ENCODE measurements at regions not wholly inside any gene's neighbourhood (a gene's known extent, or its start where the extent isn't known, plus 50 kb on each side); places are given as distances from the start of the nearest gene placed in this dataset.
"Not testable (repeated sequence)": the region's sequence is repeated elsewhere in the genome, so short reads cannot be mapped to it uniquely, and the experiment has no call there.

DNA sequence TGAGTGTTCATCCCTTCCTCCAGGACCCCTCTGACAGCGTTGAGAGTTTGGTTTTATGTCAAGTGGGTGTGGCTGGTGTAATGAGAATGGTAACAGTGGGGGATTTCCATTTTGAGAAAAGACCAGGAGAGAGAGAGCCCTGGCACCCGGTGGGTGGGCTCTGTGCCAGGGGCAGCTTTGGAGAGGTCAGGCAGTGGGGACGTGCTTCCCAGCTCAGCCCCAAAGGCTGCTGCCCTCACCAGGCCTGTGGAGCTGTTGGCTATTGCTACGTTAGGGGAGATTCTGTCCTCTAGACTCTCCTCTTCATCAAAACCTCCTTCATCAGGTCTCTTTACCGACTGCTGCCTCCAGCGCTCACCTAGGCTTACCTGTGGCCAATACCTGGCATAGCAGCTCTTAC is 176.3 kb downstream of the PTPRU start:
- no peak for DNase-seq (ENCODE audit: extremely low spot score)
- ChIA-PET CTCF (no interaction called here), POLR2A (no interaction called here)
- TF ChIP-seq FOXM1 (IDR thresholded peaks at IDR 0.05; ENCODE audit: borderline replicate concordance) (no peak), ARNT (IDR thresholded peaks at IDR 0.05) (no peak), SUZ12 (IDR thresholded peaks at IDR 0.05) (no peak), TARDBP (IDR thresholded peaks at IDR 0.05) (no peak), BHLHE40 (IDR thresholded peaks at IDR 0.05; ENCODE audit: borderline replicate concordance) (no peak), SP1 (IDR thresholded peaks at IDR 0.05) (no peak), ELF4 (IDR thresholded peaks at IDR 0.05) (no peak), HDGF (IDR thresholded peaks at IDR 0.05; ENCODE audit: borderline replicate concordance) (no peak), FOXK2 (IDR thresholded peaks at IDR 0.05) (no peak), ZNF384 (IDR thresholded peaks at IDR 0.05) (no peak), FOXA1 (IDR thresholded peaks at IDR 0.05) (no peak), CTBP1 (IDR thresholded peaks at IDR 0.05; ENCODE audit: borderline replicate concordance) (no peak), L3MBTL2 (conservative IDR thresholded peaks at IDR 0.05) (no peak), NFRKB (IDR thresholded peaks at IDR 0.05) (no peak), LEF1 (IDR thresholded peaks at IDR 0.05; ENCODE audit: borderline replicate concordance) (no peak)
- TF ChIP-seq, protein P1, sequence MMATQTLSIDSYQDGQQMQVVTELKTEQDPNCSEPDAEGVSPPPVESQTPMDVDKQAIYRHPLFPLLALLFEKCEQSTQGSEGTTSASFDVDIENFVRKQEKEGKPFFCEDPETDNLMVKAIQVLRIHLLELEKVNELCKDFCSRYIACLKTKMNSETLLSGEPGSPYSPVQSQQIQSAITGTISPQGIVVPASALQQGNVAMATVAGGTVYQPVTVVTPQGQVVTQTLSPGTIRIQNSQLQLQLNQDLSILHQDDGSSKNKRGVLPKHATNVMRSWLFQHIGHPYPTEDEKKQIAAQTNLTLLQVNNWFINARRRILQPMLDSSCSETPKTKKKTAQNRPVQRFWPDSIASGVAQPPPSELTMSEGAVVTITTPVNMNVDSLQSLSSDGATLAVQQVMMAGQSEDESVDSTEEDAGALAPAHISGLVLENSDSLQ (IDR thresholded peaks at IDR 0.05) = no peak

DNA sequence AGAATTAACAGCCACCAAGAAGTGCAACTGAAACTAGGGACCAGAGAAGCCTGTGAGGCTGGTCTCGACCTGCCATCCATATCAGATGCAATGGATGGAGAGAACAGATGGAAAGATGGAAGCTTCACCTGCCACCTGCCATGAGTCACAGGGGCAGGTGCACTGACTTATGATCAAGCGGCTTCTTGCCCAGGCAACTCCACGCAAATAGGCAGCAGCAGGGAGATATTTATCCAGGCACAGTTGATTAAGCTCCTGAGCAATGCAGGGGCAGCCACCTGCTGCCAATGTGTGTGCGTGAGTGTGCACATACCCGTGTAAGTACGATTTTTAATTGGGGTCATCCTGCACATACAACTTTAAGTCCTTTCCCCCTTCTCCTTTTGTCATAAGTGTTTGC is 174.2 kb downstream of the PTPRU start:
- TF ChIP-seq, protein P1 (IDR thresholded peaks at IDR 0.05) = no peak
- TF ChIP-seq HDGF (IDR thresholded peaks at IDR 0.05; ENCODE audit: borderline replicate concordance) = no peak
- TF ChIP-seq ELF4 (IDR thresholded peaks at IDR 0.05) = no peak
- no peak for TF ChIP-seq SP1 (IDR thresholded peaks at IDR 0.05)
- TF ChIP-seq SUZ12 (IDR thresholded peaks at IDR 0.05) = no peak
- no peak for TF ChIP-seq FOXM1 (IDR thresholded peaks at IDR 0.05; ENCODE audit: borderline replicate concordance)
- no peak for TF ChIP-seq NFRKB (IDR thresholded peaks at IDR 0.05)
- no peak for TF ChIP-seq ZNF384 (IDR thresholded peaks at IDR 0.05)
- TF ChIP-seq FOXA1 (IDR thresholded peaks at IDR 0.05) = no peak
- no peak for TF ChIP-seq TARDBP (IDR thresholded peaks at IDR 0.05)
- TF ChIP-seq CTBP1 (IDR thresholded peaks at IDR 0.05; ENCODE audit: borderline replicate concordance) = no peak
- no peak for TF ChIP-seq L3MBTL2 (conservative IDR thresholded peaks at IDR 0.05)
- TF ChIP-seq FOXK2 (IDR thresholded peaks at IDR 0.05) = no peak
- no peak for TF ChIP-seq BHLHE40 (IDR thresholded peaks at IDR 0.05; ENCODE audit: borderline replicate concordance)
- TF ChIP-seq LEF1 (IDR thresholded peaks at IDR 0.05; ENCODE audit: borderline replicate concordance) = no peak
- TF ChIP-seq ARNT (IDR thresholded peaks at IDR 0.05) = no peak
- ChIA-PET POLR2A (no interaction called here), CTCF (no interaction called here)
- DNase-seq (ENCODE audit: extremely low spot score) = no peak

DNA sequence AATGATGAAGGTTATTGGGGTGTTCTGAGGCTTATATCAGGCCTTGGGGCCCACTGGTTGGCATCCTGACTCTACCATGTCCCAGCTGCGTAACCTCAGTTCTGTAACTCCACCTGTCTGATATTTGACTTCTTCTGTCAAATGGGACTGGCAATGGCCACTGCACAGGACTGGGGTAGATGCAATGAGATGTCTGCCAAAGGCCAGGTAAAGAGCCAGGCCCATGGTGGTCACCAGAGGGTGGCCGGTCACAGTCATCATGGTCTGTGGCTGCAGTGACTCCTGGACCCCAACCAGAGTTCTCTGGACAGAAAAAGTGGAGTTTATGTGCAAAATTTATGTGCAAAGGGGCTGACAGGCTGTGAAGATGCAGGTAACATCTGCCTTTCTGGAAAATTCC is 173.3 kb downstream of the PTPRU start:
- no peak for DNase-seq (ENCODE audit: extremely low spot score)
- CTCF ChIA-PET = no interaction called here
- TF ChIP-seq TARDBP (IDR thresholded peaks at IDR 0.05) (no peak), CTBP1 (IDR thresholded peaks at IDR 0.05; ENCODE audit: borderline replicate concordance) (no peak)
- POLR2A ChIA-PET = no interaction called here

DNA sequence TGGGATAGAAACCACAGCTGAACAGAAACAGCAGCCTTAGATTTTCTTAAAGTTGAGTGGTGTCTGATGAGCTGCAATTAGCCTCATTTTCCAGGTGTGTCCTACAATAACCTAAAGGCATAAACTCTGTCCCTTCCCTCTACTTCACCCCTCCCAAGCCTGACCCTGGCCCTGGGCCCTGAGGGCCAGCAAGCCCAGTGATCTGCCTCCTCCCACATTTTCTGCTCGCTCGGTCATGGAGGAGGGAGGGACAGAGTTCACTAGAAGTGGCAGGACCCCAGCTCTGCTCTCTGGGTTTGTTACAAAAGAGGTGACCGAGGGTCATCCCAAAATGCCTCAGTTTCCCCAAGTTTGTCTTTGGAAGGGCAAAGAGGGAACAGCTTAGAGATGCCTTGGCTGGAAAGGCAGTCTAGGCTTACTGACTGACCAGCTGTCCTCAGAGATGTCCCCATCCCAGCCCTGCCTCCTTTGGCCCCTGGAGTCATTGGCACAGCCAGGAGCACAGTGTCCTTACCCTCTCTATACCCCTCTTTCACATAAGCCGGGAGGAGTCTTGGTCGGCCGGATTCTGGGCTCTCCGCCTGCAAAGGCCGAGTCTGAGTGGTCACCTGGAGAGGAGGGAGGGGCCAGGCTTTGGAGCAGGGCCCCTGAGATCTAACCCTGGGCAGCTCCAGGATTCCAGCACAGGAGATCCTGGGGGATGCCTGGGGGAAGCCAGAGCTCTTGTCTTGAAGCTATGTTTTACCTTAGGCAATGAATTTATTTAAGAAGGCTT is 172.7 kb downstream of the PTPRU start:
- POLR2A ChIA-PET = no interaction called here
- no peak for TF ChIP-seq SP1 (IDR thresholded peaks at IDR 0.05)
- CTCF ChIA-PET = interaction anchor here (2.0 kb wide), 1 partner anchor 13 kb away, joined by 5 read pairs; no protein-coding TSS in a partner anchor
- no peak for DNase-seq (ENCODE audit: extremely low spot score)

DNA sequence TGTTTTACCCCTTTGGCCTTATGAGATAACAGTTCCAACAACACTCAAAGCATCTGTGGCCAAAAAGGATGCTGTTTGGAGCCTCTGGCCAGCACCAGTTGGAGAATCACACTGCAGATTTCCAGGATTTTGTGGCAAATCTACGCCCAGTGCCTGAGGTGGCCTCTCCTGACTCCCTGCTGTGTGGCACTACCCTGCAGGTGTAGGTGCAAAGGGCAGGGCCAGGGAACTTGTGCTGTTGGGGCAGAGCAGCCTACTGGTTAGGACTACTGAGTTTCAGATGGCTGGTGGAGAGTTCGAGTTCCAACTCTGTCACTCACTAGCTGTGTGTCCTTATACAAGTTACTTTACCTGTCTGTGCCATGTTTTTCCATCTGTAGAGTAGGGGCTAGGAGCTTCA is 170.5 kb downstream of the PTPRU start:
- no peak for TF ChIP-seq HDGF (IDR thresholded peaks at IDR 0.05; ENCODE audit: borderline replicate concordance)
- TF ChIP-seq NFRKB (IDR thresholded peaks at IDR 0.05) = no peak
- no peak for TF ChIP-seq FOXM1 (IDR thresholded peaks at IDR 0.05; ENCODE audit: borderline replicate concordance)
- TF ChIP-seq LEF1 (IDR thresholded peaks at IDR 0.05; ENCODE audit: borderline replicate concordance) = no peak
- TF ChIP-seq ELF4 (IDR thresholded peaks at IDR 0.05) = no peak
- TF ChIP-seq, protein P1 (IDR thresholded peaks at IDR 0.05) = no peak
- TF ChIP-seq FOXK2 (IDR thresholded peaks at IDR 0.05) = no peak
- TF ChIP-seq CTBP1 (IDR thresholded peaks at IDR 0.05; ENCODE audit: borderline replicate concordance) = no peak
- TF ChIP-seq BHLHE40 (IDR thresholded peaks at IDR 0.05; ENCODE audit: borderline replicate concordance) = no peak
- ChIA-PET POLR2A (no interaction called here), CTCF (interaction anchor here (0.6 kb wide), 1 partner anchor 756 kb away, joined by 3 read pairs; no protein-coding TSS in a partner anchor)
- no peak for DNase-seq (ENCODE audit: extremely low spot score)

DNA sequence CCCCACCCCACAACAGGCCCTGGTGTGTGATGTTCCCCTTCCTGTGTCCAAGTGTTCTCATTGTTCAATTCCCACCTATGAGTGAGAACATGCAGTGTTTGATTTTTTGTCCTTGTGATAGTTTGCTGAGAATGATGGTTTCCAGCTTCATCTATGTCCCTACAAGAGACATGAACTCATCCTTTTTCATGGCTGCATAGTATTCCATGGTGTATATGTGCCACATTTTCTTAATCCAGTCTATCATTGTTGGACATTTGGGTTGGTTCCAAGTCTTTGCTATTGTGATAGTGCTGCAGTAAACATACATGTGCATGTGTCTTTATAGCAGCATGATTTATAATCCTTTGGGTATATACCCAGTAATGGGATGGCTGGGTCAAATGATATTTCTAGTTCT is 163.9 kb downstream of the PTPRU start:
- DNase-seq (ENCODE audit: extremely low spot score); POLR2A ChIA-PET; CTCF ChIA-PET: not testable (repeated sequence)

DNA sequence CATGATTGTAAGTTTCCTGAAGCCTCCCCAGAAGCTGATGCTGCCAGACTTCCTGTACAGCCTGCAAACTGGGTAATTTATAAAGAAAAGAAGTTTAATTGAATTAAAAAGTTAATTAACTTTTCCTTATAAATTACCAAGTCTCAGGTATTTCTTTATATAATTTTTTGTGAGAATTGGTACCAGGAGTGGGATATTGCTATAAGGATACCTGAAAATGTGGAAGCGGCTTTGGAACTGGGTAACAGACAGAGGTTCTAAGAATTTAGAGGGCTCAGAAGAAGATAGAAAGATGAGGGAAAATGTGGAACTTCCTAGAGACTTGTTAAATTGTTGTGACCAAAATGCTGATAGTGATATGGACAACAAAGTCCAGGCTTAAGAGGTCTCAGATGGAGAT is 163.1 kb downstream of the PTPRU start:
- POLR2A ChIA-PET = no interaction called here

More for the DNA sequence above, 163.1 kb downstream of the PTPRU start:
- no peak for DNase-seq (ENCODE audit: extremely low spot score)
- TF ChIP-seq ARNT (IDR thresholded peaks at IDR 0.05) (no peak), ZNF384 (IDR thresholded peaks at IDR 0.05) (no peak)
- CTCF ChIA-PET = interaction anchor here (0.6 kb wide), 1 partner anchor 163 kb away, joined by 5 read pairs; no protein-coding TSS in a partner anchor
